Mucosa of gallbladder (tissue), 1 donor: ENCODE measurements at regions not wholly inside any gene's neighbourhood (a gene's known extent, or its start where the extent isn't known, plus 50 kb on each side); places are given as distances from the start of the nearest gene placed in this dataset.

Experiments used
- DNase-seq: peaks from one replicate; pipeline ENCODE4 v3.0.0-alpha.2; 2020; ENCODE audit warnings: low spot score
- donor health status: DM: no; HTN: no; CAD: no.

DNA sequence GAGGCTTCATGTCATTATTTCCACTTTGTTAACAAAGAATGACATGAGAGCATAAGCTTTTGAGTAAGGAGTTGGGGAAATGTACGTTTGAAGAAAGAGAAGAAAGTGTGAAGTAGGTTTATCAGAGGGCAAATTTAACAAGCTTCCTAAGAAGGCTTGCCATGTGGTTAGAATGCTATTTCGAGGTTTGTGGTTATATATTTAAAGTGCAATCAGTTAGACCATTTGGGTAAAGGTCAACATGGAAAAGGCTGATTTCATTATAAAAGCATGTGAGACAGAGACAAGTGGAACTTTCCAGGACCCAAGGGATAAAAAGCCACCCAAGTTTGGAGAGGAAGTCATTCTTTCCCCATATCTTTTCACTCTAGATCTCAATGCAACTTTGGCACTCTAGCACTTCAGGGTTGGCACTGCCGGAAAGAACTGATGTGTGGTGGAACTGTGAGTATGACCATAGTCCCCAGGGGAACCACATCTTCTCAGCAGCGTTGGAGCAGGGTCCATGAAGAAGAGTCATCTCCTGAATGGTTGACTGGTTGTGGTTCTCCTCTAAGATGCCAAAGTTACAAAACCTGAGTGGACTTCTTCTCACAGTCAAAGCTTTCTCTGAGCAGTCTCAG, 529.9 kb downstream of the MID1IP1 start:
- no peak for DNase-seq

DNA sequence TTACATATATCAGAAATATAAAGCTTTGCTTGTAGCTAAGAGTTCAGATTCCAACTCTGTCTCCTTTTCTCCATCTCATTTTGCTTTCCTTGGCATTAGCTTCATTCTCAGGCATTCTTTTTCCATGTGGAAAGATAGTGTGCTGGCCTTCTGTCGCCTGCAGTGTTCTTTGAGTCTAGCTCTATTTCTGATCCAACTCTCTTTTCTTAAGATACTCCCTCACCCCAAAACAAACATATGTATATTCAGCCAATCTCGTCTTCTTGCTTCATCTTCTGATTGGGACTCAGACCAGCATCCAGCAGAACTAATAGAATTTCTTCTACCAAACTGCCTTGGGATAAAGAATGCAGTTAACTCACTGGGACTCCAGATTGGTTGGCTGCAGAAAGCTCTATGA, 532.2 kb downstream of the MID1IP1 start:
- DNase-seq: no peak

DNA sequence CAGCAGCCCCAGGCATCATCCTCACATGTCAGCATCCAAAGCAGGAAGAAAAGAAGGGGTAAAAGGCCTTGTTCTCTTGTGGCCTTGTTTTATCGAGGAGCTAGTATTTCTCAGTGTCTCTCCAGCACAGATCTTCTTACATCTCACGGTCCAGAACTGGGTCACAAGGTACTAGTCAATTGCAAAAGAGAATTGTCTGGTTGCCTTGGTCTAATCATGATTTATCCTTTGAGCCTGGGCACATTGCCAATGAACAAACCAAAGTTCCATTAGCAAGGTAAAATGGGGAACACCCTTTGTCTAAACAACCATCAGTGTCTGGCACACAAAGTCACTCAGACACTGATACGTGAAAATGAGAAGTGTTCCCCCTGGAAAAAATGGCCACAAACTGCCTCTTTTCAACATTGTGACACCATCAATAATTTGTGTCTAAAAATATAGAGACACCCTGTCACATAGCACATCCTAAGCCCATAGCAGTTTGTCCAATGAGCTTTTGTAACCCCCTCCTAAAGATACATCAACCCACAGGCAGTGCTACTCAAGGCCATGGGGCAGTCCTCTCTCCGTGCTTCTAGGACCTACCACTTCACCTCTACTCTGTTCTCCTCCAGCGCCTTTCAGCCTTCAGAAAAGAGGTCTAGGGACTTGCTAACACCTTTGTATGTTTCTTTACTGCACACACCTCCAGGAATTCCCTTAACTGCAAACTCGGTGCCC, 534.4 kb downstream of the MID1IP1 start:
- peak; percentile 50 for DNase-seq

DNA sequence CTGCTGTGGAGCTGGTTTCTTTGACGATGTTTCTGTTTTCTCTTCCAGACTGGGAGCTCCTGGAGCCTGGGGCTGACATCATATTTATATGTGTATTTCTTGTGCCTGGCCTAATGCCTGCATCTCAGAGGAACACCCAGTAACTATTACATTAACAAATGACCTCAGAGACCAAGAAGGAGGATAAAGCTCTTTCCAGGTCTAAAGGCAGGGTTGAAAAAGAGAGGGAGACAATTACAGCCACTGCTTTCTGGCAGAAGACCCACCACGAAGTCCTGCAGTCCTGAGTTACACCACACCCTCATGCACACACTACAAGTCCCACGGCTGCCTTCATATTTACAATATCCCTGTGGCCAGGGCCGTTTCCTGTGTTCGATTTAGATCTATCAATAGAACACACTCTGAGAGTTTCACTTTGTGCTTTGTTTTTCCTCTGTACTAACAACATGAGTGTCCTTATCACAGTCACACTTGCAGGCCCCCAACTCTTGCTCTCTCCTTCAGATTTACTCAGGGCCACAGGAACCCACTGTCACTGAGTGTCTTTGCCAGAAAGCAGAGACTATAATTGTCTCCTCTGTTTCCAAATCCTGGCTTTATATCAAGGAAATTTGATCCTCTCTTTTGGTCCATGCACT, 535.5 kb downstream of the MID1IP1 start:
- peak; percentile 31 for DNase-seq

DNA sequence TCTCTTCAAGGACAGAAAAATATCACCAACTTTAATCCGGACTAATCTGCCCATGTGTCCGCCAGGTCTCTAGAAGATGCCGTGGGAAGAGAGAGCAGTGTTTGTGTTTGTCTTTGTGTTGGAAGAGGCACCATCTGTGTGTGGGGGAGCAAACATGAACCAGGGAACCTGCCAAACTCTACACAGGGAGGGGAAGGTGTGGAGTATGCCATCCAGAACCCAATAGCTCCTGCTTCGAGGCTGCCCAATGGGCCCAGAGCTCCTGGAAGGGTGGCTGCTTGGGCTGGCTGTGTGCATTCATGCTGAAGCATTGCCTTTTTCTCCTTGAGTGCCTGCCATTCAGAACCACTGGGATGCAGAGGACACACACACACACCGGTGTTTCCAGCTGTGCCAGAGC, 536.2 kb downstream of the MID1IP1 start:
- DNase-seq: no peak

DNA sequence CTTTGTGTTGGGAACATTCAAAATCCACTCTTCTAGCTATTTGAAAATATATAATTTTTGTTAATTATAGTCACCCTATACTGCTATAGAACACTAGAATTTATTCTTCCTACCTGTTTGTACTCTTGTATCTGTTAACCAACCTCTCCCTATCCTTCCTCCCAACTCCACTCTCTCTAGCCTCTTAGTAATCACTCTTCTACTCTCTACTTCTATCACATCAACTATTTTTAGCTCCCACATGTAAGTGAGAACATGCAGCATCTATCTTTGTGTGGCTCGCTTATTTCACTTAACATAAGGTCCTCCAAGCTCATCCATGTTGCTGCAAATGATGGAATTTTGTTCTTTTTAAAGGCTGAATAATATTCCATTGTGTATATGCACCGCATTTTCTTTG, 537.3 kb downstream of the MID1IP1 start:
- no peak for DNase-seq

DNA sequence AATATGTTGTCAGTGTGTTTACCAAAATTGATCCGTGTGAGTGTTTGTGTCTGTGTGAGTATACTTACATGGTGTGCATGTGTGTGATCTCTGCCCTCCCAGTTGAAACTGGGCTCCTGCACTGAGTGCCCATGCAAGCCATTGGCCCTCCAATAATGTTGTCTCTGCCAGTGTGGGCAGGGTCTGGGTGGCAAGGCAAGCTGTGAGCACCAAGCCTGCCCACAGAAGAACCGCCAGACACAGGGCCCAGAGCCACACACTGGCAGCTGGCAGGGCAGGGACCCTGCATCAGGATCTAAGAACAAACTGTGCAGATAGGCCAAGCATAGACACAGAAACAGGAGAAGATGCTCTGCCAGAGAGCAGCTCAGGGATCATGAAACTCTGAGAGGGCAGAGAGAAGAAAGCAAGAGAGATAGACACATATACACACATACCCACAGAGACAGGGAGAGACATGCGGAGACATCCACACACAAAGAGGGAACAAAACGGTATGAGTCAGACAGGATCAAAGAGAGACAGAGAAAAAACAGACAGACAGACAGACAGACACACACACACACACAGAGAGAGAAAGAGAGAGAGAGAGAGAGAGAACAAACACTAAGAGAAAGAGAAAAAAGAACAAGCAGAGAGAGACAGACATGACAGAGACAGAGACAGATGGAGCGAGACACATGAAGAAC, 555.0 kb downstream of the MID1IP1 start:
- DNase-seq: no peak

DNA sequence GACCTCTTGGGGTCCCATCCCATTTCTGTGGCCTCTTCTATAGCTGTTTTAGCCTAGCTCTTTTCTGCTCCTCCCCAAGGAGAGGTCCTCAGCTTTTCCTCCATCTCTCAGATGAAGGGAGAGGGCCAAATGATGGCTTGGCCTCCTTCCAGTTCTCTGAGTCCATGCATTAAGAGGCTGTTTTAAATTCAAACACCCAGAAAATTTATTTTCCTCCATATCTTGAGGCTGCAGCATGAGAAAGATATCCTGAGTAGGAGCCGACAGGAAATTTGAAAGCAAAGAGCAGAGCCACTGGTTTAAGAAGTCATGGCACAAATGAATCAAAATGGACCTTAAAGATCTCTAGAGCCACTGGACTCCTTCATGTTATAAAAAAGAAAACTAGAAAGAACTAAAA, 558.8 kb downstream of the MID1IP1 start:
- DNase-seq: no peak

DNA sequence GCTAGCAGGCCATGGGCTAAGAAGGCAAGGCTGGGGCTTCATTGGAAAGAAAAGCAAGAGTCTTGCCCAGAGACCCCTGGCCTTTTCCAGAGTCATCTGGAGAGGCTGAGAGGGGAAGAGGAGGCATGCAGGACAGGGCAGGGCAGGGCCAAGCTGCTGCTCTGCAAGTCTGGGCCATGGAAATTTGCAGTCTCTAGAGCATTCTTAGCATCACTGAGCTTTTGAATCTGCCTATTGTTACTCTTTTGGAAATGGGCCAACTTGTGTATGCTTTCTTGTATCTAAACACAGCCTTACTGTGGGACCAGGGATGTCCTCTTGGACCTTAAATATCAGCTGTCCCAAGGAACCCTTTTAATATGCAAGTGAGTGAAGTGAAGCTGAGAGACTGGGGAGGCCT, 560.5 kb downstream of the MID1IP1 start:
- DNase-seq: no peak

DNA sequence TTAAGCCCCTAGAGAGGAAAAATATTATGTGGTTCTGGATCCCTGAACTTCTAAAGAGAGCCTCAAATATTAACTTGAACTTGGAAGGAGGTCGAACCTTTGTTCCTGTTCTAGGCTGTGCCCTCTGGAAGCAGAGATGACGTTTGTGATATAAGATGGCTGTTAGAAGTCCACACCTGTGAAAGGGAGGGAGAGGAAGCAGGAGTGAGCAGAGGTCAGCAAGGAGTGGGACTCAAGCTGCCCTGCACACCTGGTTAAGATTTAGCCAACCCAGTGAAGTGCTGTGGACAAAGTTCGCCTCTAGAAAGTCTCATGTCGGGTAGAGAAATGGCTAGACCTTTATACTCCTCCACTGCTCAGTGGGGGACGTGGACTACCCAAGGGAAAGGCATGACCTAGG, 566.2 kb downstream of the MID1IP1 start:
- peak; percentile 15 for DNase-seq

DNA sequence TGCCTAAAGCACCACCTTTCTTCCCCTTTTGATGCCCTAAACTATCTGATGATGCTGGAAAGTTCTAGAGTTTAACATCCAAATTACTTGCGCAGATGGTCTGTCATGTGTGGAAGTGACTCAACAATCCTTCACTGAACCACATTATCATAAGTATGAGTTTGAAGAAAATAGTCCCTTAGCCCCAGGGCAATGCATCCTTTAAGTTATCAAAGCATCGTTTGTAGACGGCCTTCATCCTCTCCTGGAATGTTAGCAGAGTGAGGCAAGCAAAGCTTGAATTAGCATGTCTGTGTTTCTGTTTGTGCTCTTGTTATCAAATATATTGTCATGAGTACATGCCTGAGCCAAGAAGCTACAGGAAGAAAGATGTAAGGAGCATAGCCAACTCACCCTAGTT, 570.9 kb downstream of the MID1IP1 start:
- no peak for DNase-seq

DNA sequence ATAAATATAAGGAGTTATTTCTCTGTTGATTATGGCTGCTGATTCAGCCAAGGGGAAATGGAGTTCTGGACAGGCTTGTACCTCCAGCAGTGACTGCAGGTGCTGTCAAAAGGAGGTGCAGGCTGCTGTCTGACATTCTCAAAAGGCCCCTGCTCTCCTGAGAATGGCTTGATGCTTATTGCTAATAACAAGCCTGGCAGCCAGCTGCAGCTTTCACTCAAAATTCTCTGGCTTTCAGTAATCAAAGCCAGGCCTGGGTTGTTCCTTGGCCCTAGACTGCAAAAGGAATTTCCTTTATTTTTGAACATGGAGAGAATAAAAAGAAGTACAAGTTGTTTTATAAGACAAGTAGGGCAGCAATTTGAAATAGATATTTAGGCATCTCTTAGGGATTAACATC, 575.9 kb downstream of the MID1IP1 start:
- no peak for DNase-seq

DNA sequence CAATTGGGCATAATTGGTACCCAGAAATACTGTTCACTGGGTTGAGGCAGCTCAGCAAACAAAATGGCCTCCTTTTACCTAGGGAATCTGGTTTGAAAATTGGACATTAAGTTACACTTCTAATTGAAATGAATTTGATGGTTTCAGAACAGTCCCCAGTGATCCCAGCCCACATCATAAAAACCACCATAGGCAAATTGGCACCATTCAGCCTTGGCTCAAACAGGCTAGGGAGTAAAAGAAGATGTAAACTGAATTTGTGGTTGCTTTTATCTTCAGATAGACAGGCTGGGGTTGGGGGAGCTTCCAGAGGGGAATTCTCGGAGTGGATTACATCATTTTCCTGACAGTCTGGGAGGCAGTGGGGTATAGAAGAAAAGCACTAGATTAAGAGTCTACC, 576.5 kb downstream of the MID1IP1 start:
- DNase-seq: no peak

DNA sequence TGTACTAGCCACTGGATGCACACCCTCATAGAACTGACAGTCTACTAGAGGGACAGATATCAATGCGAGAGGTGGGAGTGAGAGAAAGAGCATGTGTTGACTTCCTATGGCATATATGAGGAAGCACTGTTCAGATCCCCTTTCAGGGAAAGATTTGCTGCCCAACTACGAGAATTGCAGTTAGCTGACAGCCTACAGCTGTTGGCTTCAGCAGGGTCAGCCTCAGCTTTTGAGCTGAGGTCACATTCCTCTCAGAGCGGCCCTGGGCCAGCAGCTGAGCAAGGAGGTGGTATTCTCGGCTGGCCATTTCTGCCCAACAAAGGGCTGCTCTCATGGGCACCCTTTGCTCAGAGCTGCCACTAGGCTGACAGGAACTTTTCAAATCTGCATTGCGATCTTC, 580.2 kb downstream of the MID1IP1 start:
- no peak for DNase-seq

DNA sequence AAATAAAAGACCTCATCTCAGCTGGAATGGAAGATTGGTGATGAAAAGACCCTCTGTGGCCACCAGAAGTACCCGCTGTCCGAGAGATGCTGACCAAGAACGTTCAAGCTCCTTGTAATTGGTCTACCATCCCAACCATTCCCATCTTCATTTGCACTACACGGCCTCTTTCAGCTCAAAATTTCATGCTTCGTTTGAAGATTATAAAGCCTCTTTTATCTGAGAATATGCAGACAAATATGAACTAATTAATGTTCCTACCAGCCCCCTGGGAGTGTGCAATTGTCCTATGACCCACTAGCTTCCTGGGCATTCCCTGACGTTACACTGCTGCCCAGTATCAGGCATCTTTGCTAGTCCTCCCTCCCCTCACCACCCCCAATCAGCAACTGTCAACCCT, 583.7 kb downstream of the MID1IP1 start:
- DNase-seq: no peak

DNA sequence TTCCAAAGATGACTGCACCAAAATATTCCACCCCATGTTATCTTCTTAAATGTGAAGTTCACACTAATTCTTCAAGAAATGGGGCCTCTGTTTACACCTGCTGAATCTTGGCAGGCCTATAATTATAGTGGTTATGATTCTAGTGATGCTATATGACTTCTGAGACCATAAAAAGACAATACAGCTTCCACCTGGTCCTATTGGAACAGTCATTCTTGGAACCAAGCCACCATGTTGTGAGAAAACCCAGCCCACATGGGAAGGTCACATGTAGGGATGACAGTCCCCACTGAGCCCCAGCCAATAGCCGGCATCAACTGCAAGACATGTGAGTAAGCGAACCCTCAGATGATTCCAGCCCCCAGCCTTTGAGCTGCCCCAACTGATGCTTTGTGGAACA, 587.5 kb downstream of the MID1IP1 start:
- no peak for DNase-seq

DNA sequence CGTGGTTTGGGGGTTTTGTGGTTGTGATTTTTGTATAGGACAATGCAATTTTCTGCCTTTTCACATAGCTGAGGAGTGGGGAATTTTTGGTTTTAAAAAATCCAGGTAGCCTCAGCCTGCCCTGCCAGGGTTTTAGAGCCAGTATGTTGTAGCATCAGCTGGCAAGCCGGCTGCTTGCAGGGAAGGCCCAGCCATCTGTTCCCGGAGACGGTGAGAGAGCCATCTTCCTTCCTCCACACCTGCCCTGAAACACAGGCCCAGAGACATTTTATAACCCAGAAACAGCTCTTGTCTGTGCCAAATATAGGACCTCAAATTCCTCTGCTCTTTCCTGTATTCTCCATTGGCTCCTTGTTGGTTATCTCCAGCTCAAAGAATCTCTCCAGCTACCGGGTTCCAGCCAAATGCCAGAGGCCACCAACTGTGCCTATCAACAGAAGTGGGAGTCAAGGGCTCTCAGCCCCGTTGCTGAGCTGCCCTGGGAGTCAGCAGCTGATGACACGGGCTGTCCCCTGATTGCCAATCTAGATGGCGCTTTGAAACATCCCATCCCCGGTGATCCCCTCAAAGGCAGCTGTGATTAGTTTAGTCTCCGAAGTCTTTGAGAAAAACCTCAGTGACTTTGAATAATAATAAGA, 595.2 kb downstream of the MID1IP1 start:
- no peak for DNase-seq

DNA sequence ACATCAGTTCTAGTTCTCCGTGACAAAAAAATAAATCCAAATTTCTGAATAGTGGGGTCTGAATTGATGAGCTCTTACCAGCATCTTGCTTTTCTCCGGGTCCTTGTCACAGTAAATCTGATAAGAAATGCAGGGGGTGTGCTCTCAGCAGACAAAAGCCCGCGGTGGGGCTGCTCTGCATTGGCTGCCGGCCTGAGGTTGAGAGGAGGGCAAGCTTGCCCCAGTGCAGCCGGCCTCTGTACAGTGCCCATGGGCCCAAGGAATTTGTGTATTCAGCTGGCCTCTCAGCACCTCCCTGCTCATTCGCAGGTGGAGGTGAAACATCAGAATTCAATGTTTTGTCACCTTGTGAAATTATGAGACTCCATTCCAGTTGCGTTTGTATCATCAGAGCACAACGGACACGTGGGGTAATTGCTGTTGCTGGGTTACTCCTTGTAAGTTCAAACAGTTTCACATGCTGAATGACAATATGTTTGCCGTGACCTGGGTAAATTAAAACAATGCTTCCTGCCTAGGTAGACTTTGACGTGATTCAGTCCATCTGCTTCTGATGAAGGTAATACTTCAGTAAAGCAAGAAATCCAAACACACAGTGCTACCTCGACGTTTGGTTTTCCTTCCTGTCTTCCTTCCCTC, 596.4 kb downstream of the MID1IP1 start:
- DNase-seq: no peak

DNA sequence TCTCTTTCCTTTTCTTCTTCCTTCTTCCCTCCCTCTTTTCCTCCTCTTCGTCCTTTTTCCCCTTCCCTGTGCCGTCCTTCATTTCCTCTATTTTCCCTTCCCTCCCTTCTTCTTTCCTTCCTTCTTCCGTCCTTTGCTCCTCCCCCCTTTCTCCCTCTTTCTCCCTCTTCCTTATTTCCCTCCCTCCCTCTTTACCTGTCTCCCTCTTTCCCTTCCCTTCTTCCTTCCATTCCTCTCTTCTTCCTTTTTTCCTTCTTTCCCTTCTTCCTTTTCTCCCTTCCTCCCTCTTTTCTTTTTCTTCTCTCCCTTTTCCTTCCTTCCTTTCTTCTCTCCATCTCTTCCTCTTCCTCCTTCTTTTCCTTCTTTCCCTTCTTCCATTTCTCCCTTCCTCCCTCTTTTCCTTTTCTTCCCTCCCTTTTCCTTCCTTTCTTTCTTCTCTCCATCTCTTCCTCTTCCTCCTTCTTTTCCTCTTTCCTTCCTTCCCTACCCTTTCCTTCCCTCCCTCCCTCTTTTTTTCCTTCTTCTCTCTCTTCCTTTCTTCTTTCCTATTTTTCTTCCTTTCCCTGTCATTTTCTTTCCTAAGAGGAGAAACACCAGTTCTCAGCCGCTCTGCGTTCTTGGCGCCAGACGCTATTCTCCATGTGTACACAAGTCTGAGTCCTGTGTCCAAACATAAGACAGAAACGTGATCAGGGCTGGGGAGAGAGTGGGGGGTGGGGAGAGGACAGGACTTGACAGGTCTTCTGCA, 597.1 kb downstream of the MID1IP1 start:
- DNase-seq: no peak

DNA sequence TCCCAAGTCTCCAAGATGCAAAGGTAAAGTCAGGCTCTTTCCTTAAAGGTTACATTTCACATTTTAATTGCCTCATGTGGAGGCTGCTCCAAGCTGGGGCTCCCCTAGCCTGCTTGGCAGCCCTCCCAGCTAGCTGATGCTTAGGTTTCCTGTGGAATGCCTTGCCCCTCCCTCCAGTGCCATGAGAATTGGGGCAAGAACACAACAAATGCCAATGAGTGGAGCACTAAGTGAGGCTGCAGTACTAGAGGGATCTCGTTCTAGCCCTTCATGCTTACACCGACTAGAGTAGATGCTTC, 597.7 kb downstream of the MID1IP1 start:
- DNase-seq: no peak

DNA sequence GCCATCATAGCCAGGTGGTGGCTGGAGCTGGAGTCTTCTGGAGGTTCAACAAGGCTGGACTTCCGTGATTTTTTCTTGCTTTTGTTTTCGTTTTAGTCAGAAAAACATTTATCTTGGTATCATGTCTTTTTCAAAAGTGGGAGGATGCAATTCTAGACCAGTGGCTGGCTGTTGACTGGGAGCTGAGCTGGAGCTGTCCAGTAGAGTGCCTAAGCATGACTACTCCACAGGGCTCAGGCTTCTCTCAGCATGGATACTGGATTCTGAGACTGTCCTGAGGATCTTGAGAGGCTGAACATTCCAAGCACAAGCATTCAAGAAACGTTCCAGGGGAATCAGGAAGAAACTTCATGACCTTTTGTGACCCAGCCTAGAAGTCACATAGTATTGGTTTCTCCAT, 598.1 kb downstream of the MID1IP1 start:
- no peak for DNase-seq
